ENCODE measurements at regions not wholly inside any gene's neighbourhood (a gene's known extent, or its start where the extent isn't known, plus 50 kb on each side); places are given as distances from the start of the nearest gene placed in this dataset.

- TF ChIP-seq CTCF (IDR thresholded peaks at IDR 0.05) (no peak), POLR2A (IDR thresholded peaks at IDR 0.05) (no peak)
Observed at GRCh38 chr2:236798491-236798890, 228.9 kb downstream of the ACKR3 start.

All from ovary (tissue), 3 donors.